ENCODE measurements at regions not wholly inside any gene's neighbourhood (a gene's known extent, or its start where the extent isn't known, plus 50 kb on each side); places are given as distances from the start of the nearest gene placed in this dataset.

GRCh38 chr15:98421419-98422129 is 226.8 kb upstream of the IGF1R start:
- H3K36me3 ChIP-seq = no peaks in the 10 kb centered on the region
- H3K27me3 ChIP-seq = peaks cover 0 to 30% of the 10 kb centered on the region in 2 donors
- intact Hi-C loops (cut with DNase I; ENCODE audit: low total_unique reads) = loop anchor here (5.0 kb wide), 1 partner anchor 99 kb away; no protein-coding TSS in a partner anchor
- peak; percentile 27 to 70 for DNase-seq (ENCODE audit: low spot score in 2 of 2)
- no peak for TF ChIP-seq POLR2AphosphoS5 (IDR thresholded peaks at IDR 0.05)
- TF ChIP-seq CTCF (IDR thresholded peaks at IDR 0.05) = peak; percentile 92 to 95 (median 92)
- no peak overlapping the region for H3K27ac ChIP-seq
- no peaks in the 10 kb centered on the region for H3K9me3 ChIP-seq
- peaks cover 0 to 7% of the 10 kb centered on the region in 2 donors for H3K4me1 ChIP-seq
- H3K4me3 ChIP-seq = peak overlapping the region in 2 of 3 donors; percentile 36 to 61

- no peaks in the 10 kb centered on the region for H3K9me3 ChIP-seq
- peak overlapping the region in 2 of 3 donors; percentile 36 to 61 for H3K4me3 ChIP-seq
- no peak for TF ChIP-seq POLR2A (IDR thresholded peaks at IDR 0.05)
- TF ChIP-seq CTCF (IDR thresholded peaks at IDR 0.05) = no peak
- no peak for TF ChIP-seq POLR2AphosphoS5 (IDR thresholded peaks at IDR 0.05)
- no peak overlapping the region for H3K27ac ChIP-seq
- peaks cover 0 to 30% of the 10 kb centered on the region in 2 donors for H3K27me3 ChIP-seq
- peaks cover 0 to 7% of the 10 kb centered on the region in 2 donors for H3K4me1 ChIP-seq
- DNase-seq (ENCODE audit: low spot score in 2 of 2) = no peak
- intact Hi-C loops (cut with DNase I; ENCODE audit: low total_unique reads) = loop anchor here (5.0 kb wide), 1 partner anchor 100 kb away; no protein-coding TSS in a partner anchor
- no peaks in the 10 kb centered on the region for H3K36me3 ChIP-seq
Measured at GRCh38 chr15:98422130-98422478, 226.2 kb upstream of the IGF1R start.

DNA sequence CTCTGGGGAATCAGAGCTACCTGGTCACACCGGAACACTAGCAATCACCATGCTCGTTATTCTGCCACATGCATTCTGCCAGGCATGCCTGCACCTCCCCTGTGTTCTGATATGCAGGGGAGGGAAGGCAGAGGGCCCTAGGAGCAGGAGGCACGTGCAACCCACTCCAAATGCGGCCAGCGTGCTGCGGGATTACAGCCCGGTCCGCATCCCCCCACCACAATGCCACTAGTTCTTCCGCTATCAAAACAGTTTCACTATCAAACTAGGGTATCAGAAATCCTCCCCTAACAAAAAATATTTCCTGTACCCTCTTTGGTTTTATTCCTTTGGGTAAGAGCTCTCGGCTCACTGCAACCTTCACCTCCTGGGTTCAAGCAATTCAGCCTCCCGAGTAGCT is 223.2 kb upstream of the IGF1R start:
- no peaks in the 10 kb centered on the region for H3K9me3 ChIP-seq
- no peak for TF ChIP-seq POLR2A (IDR thresholded peaks at IDR 0.05)
- no peak for TF ChIP-seq POLR2AphosphoS5 (IDR thresholded peaks at IDR 0.05)
- TF ChIP-seq CTCF (IDR thresholded peaks at IDR 0.05) = no peak
- intact Hi-C loops (cut with DNase I; ENCODE audit: low total_unique reads) = no loop called here
- H3K4me3 ChIP-seq = no peak overlapping the region
- H3K27ac ChIP-seq = no peak overlapping the region
- H3K4me1 ChIP-seq = peaks cover 0 to 7% of the 10 kb centered on the region in 2 donors
- DNase-seq (ENCODE audit: low spot score in 2 of 2) = no peak
- H3K27me3 ChIP-seq = peaks cover 0 to 30% of the 10 kb centered on the region in 2 donors
- no peaks in the 10 kb centered on the region for H3K36me3 ChIP-seq

GRCh38 chr15:98427321-98427720 is 221.0 kb upstream of the IGF1R start:
- Histone ChIP-seq H3K4me3 (no peak overlapping the region), H3K27me3 (peaks cover 0 to 10% of the 10 kb centered on the region in 2 donors), H3K4me1 (no peaks in the 10 kb centered on the region), H3K36me3 (no peaks in the 10 kb centered on the region), H3K27ac (no peak overlapping the region), H3K9me3 (no peaks in the 10 kb centered on the region)
- TF ChIP-seq POLR2AphosphoS5 (IDR thresholded peaks at IDR 0.05) = no peak
- TF ChIP-seq CTCF (IDR thresholded peaks at IDR 0.05) = no peak
- no peak for TF ChIP-seq POLR2A (IDR thresholded peaks at IDR 0.05)
- DNase-seq (ENCODE audit: low spot score in 2 of 2) = no peak
- intact Hi-C loops (cut with DNase I; ENCODE audit: low total_unique reads) = no loop called here

- intact Hi-C loops (cut with DNase I; ENCODE audit: low total_unique reads) = no loop called here
- Histone ChIP-seq H3K9me3 (no peaks in the 10 kb centered on the region), H3K27ac (peak overlapping the region; percentile 33 to 57), H3K4me3 (peak overlapping the region; percentile 39 to 69 (median 45)), H3K4me1 (no peaks in the 10 kb centered on the region), H3K36me3 (no peaks in the 10 kb centered on the region), H3K27me3 (no peaks in the 10 kb centered on the region)
- TF ChIP-seq CTCF (IDR thresholded peaks at IDR 0.05) (peak; percentile 68 to 73 (median 71)), POLR2A (IDR thresholded peaks at IDR 0.05) (no peak)
- DNase-seq (ENCODE audit: low spot score in 2 of 2) = peak; percentile 41 to 71
Measured at GRCh38 chr15:98428253-98428989, 219.9 kb upstream of the IGF1R start.
